ENCODE measurements at regions not wholly inside any gene's neighbourhood (a gene's known extent, or its start where the extent isn't known, plus 50 kb on each side); places are given as distances from the start of the nearest gene placed in this dataset.

GRCh38 chr5:127993476-127993875 lies 90.1 kb upstream of the SLC12A2 start:
- no peak for DNase-seq (ENCODE audit: low spot score)

GRCh38 chr5:127994087-127994660 lies 89.4 kb upstream of the SLC12A2 start:
- no peak for DNase-seq (ENCODE audit: low spot score)

GRCh38 chr5:127995556-127995955 lies 88.0 kb upstream of the SLC12A2 start:
- no peak for DNase-seq (ENCODE audit: low spot score)

GRCh38 chr5:127997201-127997704 lies 86.3 kb upstream of the SLC12A2 start:
- DNase-seq (ENCODE audit: low spot score), result no peak

- no peak for DNase-seq (ENCODE audit: low spot score)
Observed at GRCh38 chr5:127998950-127999615, 84.5 kb upstream of the SLC12A2 start.

GRCh38 chr5:127999909-128000308 lies 83.7 kb upstream of the SLC12A2 start:
- DNase-seq (ENCODE audit: low spot score), result no peak

- peak; percentile 10 for DNase-seq (ENCODE audit: low spot score)
Observed at GRCh38 chr5:128002425-128002824, 81.1 kb upstream of the SLC12A2 start.

- DNase-seq (ENCODE audit: low spot score), result no peak
Observed at GRCh38 chr5:128007939-128008338, 75.6 kb upstream of the SLC12A2 start.

GRCh38 chr5:128009403-128009802 lies 74.2 kb upstream of the SLC12A2 start:
- DNase-seq (ENCODE audit: low spot score), result no peak

GRCh38 chr5:128011339-128011738 lies 72.2 kb upstream of the SLC12A2 start:
- no peak for DNase-seq (ENCODE audit: low spot score)

GRCh38 chr5:128014578-128014977 lies 69.0 kb upstream of the SLC12A2 start:
- DNase-seq (ENCODE audit: low spot score), result no peak

- DNase-seq (ENCODE audit: low spot score), result no peak
Observed at GRCh38 chr5:128015478-128015877, 68.1 kb upstream of the SLC12A2 start.

GRCh38 chr5:128015978-128016377 lies 67.6 kb upstream of the SLC12A2 start:
- no peak for DNase-seq (ENCODE audit: low spot score)

- no peak for DNase-seq (ENCODE audit: low spot score)
Observed at GRCh38 chr5:128019391-128019790, 64.2 kb upstream of the SLC12A2 start.

GRCh38 chr5:128020012-128020411 lies 63.6 kb upstream of the SLC12A2 start:
- DNase-seq (ENCODE audit: low spot score), result no peak

GRCh38 chr5:128021411-128021810 lies 62.2 kb upstream of the SLC12A2 start:
- DNase-seq (ENCODE audit: low spot score), result no peak

Measured in H4 (cell line).